ENCODE measurements at regions not wholly inside any gene's neighbourhood (a gene's known extent, or its start where the extent isn't known, plus 50 kb on each side); places are given as distances from the start of the nearest gene placed in this dataset.

GRCh38 chr7:79862447-79863210 is 272.0 kb upstream of the GNAI1 start:
- FAIRE-seq, result no peak

GRCh38 chr7:79855172-79855571 is 279.5 kb upstream of the GNAI1 start:
- FAIRE-seq, result no peak

GRCh38 chr7:79854621-79855020 is 280.0 kb upstream of the GNAI1 start:
- no peak for FAIRE-seq

- FAIRE-seq, result no peak
These were observed 296.7 kb upstream of the GNAI1 start for GRCh38 chr7:79837915-79838314.

- FAIRE-seq, result no peak
These were observed 301.0 kb upstream of the GNAI1 start for GRCh38 chr7:79833616-79834015.

- no peak for FAIRE-seq
These were observed 305.8 kb upstream of the GNAI1 start for GRCh38 chr7:79828866-79829265.

- FAIRE-seq, result no peak
These were observed 311.2 kb upstream of the GNAI1 start for GRCh38 chr7:79823246-79823951.

GRCh38 chr7:79822620-79823240 is 311.9 kb upstream of the GNAI1 start:
- FAIRE-seq, result no peak

- FAIRE-seq, result no peak
These were observed 314.2 kb upstream of the GNAI1 start for GRCh38 chr7:79820387-79820786.

GRCh38 chr7:79810916-79811315 is 323.7 kb upstream of the GNAI1 start:
- FAIRE-seq, result no peak

- no peak for FAIRE-seq
These were observed 328.4 kb upstream of the GNAI1 start for GRCh38 chr7:79806161-79806734.

- no peak for FAIRE-seq
These were observed 337.3 kb upstream of the MAGI2 start for GRCh38 chr7:79790656-79791262.

- FAIRE-seq, result no peak
These were observed 336.3 kb upstream of the MAGI2 start for GRCh38 chr7:79789584-79790345.

GRCh38 chr7:79787623-79788022 is 334.2 kb upstream of the MAGI2 start:
- FAIRE-seq, result no peak

GRCh38 chr7:79787096-79787495 is 333.6 kb upstream of the MAGI2 start:
- no peak for FAIRE-seq

GRCh38 chr7:79786187-79786586 is 332.7 kb upstream of the MAGI2 start:
- no peak for FAIRE-seq

- FAIRE-seq, result no peak
These were observed 332.1 kb upstream of the MAGI2 start for GRCh38 chr7:79785556-79785955.

GRCh38 chr7:79782906-79783305 is 329.4 kb upstream of the MAGI2 start:
- FAIRE-seq, result no peak

GRCh38 chr7:79782256-79782655 is 328.8 kb upstream of the MAGI2 start:
- no peak for FAIRE-seq

GRCh38 chr7:79781716-79782115 is 328.2 kb upstream of the MAGI2 start:
- no peak for FAIRE-seq

- no peak for FAIRE-seq
These were observed 325.6 kb upstream of the MAGI2 start for GRCh38 chr7:79778786-79779770.
